GM19193 (cell line): ENCODE measurements at regions not wholly inside any gene's neighbourhood (a gene's known extent, or its start where the extent isn't known, plus 50 kb on each side); places are given as distances from the start of the nearest gene placed in this dataset.

Source experiments
- POLR2A ChIP-seq: IDR thresholded peaks from 4 replicates; pipeline ENCODE4 v1.6.1; 2011; ENCODE audit not compliant: insufficient read depth, insufficient read length; ENCODE audit errors: extremely low read depth

DNA sequence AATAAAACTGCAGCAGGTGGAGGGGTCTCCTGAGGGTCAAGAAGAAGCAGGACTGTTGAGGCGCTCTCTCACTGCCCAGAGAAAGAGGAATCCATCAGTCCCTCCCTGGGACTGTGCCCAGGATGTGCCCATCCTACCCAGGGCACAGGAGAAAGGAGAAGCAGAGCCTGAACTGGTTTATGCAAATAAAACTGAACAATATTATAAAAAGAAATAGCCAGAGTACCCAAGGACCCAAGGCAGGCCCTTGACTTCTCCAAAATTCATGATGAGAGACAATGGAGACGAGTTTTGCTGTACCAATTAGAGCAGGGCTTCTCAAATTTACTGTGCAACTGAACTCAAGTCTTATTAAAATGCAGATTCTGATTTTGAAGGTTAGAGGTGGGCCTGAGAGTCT lies 211.0 kb downstream of the IGSF11 start:
- TF ChIP-seq POLR2A, result no peak

DNA sequence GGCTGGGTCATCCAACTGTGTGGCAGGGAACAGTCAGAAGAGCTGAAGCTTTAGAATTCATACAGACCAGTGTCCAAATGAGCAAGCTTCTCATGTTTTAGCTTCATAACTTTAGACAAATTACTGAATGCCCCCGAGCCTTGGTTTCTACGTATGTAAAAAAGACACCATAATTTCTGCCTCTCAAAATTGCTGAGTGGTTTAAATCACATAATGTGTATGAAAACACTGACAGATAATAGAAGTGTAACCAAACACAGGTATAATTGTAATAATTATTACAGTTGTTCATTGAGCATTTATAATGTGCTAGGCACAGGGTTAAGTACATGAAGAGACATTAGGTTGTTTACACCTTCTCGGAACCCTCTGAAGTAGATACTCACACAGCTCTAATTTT lies 207.2 kb downstream of the IGSF11 start:
- no peak for TF ChIP-seq POLR2A

DNA sequence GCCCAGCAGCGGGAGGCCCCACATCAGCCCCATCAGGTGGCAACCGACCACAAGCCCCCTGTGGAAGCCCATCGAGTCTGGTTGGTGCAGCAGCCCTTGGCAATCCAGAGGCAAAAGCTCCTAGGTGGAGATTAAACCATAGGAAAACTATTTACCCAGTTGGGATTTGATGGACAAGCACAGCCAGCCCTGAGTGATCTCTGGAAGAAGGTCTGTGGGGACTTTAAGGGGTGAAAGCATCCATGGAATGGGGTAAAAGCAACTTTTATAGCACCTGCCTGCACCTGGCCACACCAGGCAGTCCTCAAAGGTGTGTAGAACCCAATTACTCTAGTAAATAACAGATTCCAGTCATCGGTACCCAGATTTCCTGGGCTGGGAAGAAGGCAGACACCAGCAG lies 206.3 kb downstream of the IGSF11 start:
- no peak for TF ChIP-seq POLR2A

DNA sequence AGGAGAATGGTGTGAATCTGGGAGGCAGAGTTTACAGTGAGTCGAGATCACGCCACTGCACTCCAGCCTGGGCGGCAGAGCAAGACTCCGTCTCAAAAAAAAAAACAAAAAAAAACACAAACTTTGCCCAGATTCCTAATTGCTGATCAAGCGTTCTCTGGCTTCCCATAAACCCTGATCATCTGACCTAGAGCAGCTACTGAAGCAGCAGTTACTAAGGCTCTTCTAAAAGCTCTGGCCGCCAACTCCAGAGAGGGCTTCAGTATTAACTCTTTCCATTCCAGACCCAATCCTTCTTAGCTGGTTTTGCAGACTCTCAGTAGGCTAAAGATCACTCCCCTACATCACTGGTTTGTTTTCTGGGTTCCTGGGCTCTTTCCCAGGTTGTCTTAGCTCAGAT lies 201.6 kb downstream of the IGSF11 start:
- TF ChIP-seq POLR2A, result no peak

DNA sequence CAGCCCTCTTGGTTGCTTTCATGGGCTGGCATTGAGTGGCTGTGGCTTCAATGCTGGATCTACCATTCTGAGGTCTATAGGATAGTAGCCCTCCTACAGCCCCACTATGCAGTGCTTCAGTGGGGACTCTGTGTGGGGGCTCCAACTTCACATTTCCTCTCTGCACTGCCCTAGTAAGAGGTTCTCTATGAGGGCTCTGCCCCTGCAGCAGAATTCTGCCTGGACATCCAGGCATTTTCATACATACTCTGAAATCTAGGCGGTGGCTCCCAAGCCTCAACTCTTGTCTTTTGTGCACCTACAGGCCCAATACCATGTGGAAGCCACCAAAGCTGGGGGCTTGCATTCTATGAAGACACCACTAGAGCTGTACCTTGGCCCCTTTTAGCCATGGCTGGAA lies 195.8 kb downstream of the IGSF11 start:
- TF ChIP-seq POLR2A, result no peak

DNA sequence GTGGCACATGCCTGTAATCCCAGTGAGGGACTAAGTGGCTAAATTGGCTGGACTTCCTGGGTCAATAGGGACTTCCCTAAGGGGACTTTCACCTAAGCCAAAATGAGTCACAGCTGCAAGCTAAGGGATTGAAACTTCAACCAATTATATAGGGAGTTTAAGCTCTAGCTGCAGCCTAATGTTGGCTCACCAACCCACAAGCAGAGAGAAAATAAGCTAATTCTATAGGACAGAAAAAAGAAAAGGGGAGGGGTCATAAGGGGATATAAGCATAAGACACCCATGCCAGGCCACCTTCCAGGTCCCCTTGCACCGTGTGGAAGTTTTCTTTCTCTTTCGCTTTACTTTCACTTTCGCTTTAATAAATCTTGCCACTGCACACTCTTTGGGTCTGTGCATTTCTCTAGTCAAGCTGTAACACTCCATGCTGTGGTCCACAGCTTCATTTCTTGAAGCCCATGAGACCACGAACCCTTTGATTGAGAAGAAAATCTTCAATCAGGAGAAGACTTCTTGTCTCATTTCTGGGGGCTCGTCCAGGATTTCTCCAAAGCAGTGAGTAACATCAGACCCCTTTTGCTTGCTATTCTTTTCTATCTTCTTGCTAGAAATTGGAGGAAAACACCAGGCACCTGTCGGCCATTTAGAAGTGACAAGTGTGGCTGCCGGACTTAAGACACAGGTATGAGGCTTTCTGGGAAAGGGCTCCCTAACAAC lies 192.3 kb downstream of the IGSF11 start:
- TF ChIP-seq POLR2A, result no peak

DNA sequence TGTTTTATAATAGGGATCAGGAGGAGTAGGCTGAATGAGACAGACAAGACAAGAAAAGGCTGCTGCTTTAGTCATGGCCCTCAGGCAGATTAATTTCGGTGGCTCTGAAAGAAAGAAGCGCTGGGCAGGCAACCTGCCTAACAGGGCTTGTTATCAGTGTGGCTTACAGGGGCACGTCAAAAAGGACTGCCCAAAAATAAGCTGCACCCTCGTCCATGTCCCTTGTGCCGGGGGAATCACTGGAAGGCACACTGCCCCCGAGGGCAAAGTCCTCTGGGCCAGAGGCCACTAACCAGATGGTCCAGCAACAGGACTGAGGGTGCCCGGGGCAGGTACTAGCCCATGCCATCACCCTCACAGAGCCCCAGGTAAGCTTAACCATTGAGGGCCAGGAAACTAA lies 188.5 kb downstream of the IGSF11 start:
- TF ChIP-seq POLR2A, result no peak
